ENCODE measurements at regions not wholly inside any gene's neighbourhood (a gene's known extent, or its start where the extent isn't known, plus 50 kb on each side); places are given as distances from the start of the nearest gene placed in this dataset.
"Not testable (repeated sequence)": the region's sequence is repeated elsewhere in the genome, so short reads cannot be mapped to it uniquely, and the experiment has no call there.

DNA sequence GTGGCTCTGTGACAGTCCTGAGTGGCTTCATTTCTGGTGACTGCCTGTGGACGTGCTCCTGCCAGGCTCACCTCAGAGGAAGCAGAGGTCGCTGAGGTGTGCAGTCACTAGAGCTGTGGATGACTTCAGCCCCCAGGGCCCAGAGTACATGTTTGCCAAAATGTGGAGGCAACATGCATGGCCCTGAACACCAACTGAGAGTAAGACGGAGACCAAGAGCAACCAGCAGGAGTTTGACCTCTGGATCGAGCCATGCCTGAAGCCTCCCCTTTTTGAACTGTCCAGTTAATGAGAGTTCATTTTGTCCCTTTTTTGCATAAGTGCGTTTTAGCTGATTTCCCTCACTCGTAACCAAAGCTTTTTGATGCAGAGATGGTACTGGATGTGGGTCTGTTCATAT, 184.9 kb downstream of the RTP5 start:
- no peak for DNase-seq

DNA sequence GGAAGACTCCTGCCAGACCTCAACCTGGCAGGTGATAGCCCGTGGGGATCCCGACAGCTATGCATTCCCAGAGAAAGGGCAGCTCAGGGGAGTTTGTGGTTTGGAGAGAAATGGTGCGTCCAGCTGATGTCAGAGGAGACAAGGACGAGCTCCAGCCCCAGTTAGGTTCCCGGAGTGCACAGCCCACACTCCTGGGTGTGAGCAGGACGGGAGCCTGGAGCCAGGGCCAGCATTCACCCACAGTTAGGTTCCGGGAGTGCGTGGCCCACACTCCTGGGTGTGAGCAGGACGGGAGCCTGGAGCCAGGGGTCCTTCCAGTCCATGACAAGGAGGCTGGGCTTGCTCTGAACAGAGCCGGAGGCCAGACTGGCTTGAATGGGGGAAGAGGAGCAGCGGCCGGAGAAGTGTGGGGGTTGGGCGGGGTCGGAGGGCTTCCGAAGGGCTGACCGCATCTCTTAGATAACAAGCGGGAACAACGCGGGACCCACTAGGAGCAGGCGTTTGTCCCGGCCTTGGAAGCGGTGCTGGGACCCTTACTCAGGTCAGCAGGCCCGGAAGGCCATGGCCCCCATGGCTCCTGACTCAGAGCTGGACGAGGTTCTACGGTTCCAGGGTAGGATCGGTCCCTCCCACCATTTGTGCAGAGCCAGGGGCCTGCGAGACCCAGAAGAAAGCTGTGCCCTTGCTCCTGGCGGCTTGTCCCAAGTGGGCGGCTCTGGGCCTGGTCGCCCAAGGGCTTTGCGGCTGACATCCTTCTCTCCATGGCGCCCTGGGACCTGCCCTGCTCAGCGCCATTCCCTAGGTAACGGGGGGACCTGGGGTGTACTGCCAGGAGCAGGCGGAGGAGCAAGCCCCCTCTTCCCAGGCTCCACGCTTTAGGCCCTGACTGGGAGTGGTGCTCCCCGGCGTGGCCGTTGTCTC, 185.6 kb downstream of the RTP5 start:
- no peak for DNase-seq

DNA sequence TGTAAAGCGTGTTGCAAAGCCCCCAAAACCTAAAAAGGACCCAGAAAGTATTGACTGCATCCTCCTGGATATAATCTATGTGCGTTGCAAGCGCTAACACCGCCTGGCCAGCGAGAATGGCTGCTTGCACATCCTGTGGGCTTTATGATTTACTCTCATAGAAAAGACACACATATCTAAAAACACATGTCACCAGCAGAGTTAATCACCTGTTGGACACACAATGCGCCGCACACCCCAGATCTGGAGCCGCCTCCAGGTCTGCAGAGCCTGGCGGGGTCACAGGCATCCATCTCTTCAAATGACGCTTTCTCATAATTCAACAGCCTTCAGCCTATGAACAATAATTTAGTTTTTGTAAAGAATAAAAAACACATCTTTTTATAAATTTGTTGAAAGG, 186.5 kb downstream of the RTP5 start:
- DNase-seq, result no peak

DNA sequence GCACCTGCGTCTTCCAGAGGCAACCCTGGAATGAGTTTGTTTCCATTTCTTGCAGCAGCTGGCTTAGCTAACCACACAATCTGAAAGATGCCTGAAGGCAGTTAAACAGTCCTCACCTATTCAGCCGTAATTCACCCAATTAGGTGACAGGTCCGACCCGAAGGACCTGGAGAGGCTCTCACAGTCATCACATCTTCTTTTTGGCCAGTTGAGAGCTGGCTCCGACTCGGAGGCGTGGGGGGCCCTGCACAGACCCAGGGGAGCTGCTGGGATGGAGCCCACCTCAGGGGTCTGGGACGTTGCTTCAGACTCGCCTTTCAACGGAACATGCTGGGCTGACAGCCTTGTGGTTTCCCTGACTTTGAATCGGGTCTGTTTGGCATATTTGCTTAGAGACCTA, 187.3 kb downstream of the RTP5 start:
- DNase-seq, result no peak

DNA sequence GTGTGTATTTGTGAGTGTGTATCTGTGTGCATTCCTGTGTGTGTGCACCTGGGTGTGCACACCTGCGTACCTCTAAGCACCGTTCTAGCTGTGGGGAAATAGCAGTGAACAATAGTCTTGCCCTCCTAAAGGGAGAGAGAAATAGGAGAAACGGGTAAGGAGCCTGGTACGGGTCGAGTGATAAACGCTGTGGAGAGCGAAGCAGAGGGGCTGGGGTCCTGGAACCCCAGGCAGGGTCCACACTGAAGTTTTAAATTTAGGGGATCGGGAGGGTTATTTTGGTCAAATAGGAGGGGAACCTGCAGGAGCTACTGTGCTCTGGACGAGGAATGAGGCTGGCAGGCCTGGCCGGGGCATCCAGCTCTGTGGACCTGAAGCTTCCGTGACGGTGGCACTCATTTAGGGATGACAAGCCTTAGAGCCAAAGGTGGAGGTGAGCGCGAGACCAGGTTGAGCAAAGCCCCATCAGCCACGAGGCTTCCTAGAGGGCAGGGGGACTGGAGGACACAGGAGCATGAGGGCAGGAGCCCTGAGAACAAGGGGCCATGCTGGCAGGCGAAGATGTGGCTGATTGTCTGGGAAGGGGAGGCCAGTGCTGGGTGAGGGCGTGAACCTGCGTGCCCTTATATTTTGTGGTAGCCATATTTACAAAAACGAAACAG, 188.0 kb downstream of the RTP5 start:
- no peak for DNase-seq

DNA sequence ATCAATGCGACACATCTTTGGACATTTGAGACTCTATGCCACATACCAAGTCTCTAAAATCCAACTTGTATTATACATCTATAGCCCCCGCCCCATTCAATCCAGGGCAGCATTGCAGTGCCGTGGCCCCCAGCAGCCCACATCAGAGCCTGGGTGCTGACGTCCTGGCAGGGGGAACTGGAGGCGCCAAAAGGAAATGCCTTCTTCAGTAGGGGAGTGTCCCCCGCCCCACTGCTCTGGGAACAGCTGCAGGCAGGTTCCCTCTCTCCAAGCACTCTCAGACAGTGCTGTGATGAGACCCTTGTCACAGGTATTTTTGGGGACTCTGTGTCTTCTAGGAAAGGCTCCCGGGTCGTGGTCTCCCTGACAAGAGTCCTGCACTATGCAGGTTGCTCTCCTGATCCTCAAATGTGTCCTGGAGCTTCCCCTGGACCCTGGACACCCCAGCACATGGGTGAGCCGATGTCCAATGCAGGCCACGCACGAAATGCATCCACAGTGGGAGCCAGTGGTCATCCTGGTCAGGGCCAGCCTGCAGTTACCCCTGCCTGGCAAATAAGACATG, 188.7 kb downstream of the RTP5 start:
- DNase-seq, result no peak

DNA sequence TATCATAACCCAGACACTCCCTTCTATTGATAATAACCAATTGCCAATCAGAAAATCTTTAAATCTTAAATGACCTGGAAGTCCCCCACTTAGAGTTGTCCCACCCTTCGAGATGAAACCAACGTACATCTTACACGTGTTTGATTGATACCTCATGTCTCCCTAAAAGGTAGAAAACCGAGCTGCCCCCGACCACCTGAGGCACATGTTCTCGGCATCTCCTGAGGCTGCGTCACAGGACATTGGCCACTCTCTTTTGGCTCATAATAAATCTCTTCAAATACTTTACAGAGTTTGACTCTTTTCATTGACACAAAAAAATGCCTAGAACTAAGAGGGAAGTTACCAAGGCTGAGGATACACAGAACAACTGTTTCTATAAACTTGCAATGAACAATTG, 190.0 kb downstream of the RTP5 start:
- DNase-seq, result no peak

DNA sequence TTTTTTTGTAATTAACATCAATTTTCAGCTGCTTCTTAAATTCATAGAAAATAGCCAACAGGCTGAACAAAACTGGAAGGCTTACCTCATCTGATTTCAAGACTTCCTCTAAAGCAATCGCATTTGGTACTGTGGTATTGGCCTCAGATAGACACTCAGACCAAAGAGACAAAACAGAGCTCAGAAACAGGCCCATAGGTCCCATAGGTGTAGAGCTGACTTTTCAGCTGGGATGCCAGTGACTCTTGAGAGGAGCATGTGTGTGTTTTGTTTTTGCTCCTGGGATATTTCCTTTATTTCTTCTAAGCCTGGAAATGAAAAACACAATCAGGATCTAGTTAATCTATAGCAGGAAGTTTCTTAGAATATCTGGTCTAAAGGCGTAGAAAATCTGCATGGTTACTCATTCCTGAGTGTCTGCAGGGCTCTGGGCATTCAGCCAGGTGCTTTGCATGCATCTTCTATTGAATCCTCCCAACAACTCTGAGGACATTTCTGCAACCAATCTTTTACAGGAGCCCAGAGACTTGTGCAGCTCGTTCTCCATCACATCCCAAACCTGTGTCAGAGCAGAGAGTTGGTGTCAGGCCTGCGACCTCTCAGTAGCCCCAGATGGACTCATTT, 190.8 kb downstream of the RTP5 start:
- no peak for DNase-seq

DNA sequence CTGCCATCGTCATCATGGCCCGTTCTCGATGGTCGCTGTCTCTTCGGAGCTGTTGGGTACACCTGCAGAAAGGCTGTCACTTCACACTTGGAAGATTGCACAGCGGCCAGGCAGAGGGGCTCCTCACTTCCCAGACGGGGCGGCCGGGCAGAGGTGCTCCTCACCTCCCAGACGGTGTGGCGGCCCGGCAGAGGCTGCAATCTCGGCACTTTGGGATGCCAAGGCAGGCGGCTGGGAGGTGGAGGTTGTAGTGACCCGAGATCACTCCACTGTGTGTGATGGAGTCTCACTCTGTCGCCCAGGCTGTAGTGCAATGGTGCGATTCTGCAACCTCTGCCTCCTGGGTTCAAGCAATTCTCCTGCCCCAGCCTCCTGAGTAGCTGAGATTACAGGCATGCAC, 192.4 kb downstream of the RTP5 start:
- not testable (repeated sequence) for DNase-seq

DNA sequence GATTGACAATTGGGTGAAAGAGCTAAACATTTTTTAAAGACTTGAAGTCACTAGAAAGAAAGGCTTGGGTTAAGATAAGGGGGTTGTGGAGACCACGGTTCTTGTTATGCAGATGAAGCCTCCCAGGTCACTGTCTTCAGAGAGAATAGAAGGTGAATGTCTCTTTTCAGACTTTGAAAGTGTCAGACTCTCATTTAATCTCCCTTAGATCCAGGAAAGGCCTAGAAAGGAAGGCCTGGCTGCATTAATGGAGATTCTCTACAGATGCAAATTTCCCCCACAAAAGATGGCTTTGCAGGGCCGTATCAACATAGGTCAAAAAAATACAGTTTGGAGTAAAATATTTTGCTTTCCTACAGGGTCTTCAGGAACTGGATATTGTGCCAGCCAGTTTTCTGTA, 193.9 kb downstream of the RTP5 start:
- DNase-seq, result no peak

DNA sequence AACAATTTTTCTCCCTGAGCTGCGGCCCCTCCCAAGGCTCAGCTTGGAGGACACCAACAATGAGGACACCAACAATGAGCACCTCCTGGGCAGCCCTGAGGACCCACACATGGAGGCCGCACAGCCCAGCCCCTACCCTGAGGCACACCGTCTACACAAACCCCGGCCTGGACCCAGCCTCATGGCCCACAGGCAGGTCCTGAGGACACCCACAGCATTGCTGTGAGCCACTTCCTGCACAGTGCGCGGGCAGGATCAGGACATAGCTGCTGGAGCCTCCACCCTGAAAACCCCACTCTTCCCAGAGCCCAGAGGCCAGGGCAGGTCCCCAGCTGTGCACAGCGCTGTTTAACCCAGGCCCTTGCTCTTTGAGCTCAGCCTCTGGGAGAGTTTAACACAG, 194.3 kb downstream of the RTP5 start:
- DNase-seq, result no peak

DNA sequence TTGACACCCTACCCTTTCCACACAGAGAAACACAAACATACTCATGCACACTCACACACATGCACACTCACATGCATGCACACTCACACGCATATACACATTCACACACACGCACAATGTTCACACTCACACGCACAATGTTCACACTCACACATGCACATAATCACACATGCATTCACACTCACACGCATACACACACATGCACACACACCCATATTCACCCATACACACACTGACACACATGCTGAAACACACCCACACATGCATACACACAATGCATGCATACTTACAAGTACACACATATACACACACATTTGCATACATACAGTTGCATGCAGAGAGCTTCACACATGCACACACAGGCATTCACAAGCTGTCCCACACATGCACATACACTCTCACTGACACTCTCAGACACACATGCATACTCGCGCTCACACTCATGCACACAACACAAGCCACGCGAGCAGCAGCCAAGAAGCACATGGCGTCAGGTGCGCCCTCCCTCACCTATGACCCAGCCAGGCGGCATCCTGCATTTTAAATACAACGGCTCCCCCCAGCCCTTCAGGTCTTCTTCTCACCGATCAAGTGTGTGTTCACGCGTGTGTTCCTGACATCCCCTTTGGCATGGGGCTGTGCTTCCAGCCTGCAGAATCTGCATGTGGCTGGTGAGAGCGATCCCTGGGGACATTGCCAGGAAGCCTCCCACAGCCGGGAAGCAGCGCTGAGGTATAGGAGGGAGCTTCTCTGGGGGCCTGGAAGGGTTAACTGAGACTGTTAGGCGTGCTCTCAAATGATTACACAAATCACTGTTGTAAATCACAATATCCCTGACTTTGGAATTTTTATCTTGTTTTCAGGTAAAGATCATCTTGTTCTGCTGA, 195.1 kb downstream of the RTP5 start:
- DNase-seq, result no peak

DNA sequence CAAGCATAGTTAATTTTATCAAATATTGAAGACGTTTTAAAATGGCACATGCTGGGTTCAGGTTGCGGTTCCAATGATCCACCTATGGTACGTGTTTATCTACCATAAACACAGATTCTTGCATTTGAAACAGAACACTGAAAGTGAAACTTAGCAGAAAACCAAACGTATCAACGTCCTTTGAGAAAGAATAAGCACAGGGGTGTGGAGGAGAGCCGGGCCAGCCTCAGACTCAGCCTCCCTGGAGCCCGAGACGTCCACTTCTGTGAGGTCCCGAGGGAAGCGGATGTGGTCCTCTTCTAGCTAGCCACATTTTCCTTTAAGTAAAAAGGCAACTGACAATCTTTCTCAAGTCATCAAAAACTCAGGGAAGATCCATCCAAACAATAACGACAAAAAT, 195.9 kb downstream of the RTP5 start:
- no peak for DNase-seq

DNA sequence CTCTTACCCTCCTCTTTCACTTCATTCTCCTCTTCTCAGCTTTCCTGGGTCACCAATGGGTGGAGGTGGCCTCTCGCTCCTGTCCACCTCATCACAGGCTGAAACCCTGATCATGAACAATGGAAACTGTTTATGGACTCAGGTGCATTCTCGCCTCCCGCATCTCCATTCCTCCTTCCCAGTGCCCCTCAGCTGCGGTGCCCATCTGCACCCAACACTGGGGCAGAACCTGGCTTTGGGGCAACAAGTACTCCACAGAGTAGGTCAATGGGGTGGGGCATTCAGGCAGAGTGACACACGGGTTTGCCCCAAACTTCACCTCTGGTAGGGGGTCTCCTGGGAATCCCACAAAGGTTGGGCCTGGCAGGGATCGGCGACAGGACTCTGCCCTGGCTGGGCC, 199.5 kb downstream of the RTP5 start:
- no peak for DNase-seq

DNA sequence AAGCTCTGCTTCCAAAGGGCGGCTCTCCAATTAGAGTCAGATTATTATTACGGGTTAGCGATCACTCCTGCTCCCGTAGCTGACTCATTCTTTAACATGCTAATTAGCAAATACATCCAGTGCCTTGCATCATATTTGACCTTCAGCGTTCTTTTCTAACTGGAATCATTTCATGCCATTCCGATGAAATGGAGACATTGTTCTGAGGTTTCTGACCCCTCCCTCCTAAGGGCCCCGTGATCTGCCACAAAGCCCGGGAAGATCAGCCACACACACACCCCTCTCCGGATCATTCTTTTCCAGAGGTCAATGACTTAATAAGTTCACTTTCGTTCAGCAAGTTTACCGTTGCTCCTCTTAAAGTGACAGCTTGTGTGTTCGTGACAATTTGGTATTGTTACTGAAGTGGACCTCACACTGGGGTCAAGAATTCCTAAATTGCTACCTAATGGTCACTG, 200.4 kb downstream of the RTP5 start:
- DNase-seq, result not testable (repeated sequence)

DNA sequence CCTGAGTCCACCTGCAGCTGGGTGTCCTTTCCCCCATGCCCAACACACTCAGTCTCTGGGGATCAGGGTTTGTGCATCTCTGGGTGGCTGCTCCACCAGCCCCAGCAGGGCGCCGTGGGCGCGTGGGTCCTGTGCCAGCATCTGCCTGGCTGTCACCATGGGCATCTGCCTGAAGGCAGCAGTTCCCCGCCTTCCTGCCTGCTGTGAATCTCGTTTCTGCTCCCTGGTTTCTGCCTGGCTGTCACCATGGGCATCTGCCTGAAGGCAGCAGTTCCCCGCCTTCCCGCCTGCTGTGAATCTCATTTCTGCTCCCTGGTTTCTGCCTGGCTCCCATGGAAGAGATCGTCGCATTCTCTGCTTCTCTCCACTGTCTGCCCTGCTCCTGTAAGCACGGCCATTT, 201.2 kb downstream of the RTP5 start:
- not testable (repeated sequence) for DNase-seq

DNA sequence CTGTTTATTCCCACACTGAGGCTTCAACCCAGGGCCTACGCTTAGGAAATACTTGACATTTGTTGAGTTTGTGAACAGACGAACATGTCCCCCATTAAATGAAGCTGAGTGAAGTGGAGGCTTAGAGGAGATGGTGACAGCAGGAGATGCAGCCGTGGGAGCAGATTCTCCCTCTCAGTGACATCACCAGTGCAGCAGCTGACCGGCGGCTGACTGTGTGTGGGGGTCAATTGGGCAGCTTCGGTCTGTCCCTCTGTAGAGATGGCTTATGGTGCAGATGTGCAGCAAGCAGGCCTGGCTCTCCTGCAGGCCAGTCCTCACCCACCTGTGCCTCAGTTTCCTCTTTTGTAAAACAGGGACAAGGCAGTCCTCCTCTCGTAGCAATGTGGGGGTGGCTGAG, 201.8 kb downstream of the RTP5 start:
- not testable (repeated sequence) for DNase-seq

DNA sequence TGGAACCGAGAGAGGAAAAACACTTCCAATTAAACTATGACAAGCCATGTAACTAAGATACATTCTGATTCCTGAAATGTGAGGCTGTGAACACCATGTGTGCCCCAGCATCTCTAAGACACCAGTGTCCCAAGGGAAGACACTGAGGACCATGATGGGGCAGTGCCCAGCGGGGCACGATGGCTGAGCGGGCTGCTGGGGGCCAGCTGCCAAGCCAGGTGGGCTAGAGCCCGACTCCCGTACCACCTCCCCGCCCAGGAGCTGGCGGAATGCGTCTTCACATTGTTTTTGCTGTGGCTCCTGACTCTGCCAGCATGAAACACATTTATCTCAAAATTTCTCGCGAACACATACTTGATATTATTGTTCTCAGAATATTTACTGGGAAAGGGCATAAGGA, 202.4 kb downstream of the RTP5 start:
- not testable (repeated sequence) for DNase-seq

DNA sequence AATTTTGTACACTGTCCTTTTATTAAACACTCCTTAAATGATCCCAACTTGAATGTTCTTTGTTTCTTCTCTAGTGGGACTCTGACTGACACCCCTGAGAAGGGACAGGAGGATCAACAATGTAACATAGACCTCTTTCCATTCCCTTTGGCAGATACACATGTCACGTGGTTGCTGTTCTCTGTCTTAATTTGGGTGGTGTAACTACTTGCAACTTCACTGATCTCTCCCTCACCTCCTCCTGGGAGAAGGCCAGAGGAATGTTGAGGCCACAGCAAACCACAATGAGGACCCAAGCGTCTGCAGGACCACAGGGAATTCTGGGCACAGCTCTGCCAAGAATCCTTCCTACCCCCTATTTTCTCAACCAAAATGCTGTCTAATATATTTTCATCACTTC, 205.6 kb downstream of the RTP5 start:
- no peak for DNase-seq

DNA sequence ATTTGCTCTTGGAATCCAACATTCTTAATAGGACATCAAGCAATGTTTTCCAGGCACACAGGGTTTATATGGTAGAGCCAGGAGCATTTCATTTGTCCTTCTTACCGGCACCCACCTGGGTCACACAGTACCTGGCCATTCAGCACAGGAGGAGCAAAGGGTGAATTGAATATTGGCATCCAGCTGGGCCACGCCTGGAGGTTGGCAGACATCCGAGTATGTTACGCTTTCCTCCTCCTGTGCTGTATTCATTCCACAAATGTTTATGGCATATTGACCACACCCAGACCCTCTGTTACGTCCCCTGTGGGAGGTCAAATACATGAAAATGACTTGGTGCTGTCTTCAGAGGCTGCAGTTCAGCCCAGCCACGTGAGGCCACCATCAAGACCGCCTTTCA, 206.2 kb downstream of the RTP5 start:
- DNase-seq, result no peak

DNA sequence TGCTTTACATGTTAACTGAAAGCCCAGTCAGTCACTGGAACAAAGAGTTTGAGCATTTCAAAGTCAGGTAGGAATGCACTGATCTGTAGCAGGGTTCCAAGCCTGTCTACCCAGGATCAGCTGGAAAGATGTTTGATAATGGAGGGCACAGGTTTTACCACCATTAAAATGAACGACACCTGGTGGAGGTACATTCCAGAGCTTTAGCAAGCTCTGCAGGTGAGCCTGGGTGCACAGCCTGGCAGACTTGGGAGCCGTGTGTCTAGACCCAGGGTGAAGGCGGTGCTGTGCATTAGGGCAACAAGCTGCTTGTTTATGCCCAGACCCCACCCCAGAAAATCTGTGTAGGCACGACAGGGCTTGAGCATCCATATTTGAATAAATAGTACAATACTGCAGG, 206.7 kb downstream of the RTP5 start:
- not testable (repeated sequence) for DNase-seq

DNA sequence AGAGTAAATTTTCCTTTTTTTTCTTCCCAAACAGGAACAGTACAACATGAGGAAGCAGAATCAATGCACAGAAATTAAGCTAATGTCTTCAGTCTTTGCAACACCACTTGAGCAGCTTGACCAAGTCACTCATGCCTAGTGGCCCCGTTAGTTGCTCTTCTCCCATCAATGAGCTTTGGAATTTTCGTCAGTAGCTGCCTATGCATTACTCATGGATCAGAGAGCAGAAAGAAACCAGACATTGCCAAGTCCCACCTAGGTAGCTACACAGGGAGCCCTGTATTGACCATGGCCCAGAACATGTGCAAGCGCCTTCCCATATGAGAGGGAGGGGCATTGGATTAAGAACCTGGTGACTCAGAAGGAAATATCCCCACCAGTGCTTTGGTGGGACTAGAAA, 208.9 kb downstream of the RTP5 start:
- DNase-seq, result not testable (repeated sequence)

Measured in activated T-cell treated with anti-CD3 and anti-CD28 coated beads for 4 hours (primary cell).